ENCODE measurements at regions not wholly inside any gene's neighbourhood (a gene's known extent, or its start where the extent isn't known, plus 50 kb on each side); places are given as distances from the start of the nearest gene placed in this dataset.

DNA sequence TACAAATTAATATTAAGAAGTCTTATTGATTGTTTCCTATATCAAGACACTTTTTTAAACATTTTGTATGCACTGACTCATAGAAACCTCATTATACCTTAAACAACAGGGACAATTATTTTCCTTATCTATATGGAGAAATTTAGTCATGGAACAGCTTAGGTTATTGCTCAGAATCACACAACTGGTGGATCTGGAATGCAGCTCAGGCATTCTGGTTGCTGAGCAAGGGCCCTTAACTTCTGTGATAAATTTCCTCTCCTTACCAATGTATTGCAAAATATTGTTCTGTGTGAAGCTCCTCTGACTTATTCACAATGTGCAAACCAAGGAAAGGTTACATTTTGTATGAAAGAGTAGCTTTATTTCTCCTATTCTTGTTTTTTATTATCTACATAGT is 817.8 kb downstream of the LRFN5 start:
- DNase-seq (ENCODE audit: low read depth, low spot score), result no peak
- TF ChIP-seq, protein P1, sequence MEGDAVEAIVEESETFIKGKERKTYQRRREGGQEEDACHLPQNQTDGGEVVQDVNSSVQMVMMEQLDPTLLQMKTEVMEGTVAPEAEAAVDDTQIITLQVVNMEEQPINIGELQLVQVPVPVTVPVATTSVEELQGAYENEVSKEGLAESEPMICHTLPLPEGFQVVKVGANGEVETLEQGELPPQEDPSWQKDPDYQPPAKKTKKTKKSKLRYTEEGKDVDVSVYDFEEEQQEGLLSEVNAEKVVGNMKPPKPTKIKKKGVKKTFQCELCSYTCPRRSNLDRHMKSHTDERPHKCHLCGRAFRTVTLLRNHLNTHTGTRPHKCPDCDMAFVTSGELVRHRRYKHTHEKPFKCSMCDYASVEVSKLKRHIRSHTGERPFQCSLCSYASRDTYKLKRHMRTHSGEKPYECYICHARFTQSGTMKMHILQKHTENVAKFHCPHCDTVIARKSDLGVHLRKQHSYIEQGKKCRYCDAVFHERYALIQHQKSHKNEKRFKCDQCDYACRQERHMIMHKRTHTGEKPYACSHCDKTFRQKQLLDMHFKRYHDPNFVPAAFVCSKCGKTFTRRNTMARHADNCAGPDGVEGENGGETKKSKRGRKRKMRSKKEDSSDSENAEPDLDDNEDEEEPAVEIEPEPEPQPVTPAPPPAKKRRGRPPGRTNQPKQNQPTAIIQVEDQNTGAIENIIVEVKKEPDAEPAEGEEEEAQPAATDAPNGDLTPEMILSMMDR (IDR thresholded peaks at IDR 0.05; ENCODE audit: low read depth, low read length), result no peak
- ChIA-PET POLR2A (no interaction called here), CTCF (no interaction called here)
- no peak overlapping the region for H3K4me3 ChIP-seq (ENCODE audit: low read depth, low read length)
- H3K27ac ChIP-seq (ENCODE audit: low read depth, low read length), result no peak overlapping the region
- H3K27me3 ChIP-seq (ENCODE audit: control insufficient read depth, insufficient read depth, low read length), result no peaks in the 10 kb centered on the region
- H3K9me3 ChIP-seq (ENCODE audit: control insufficient read depth, insufficient read depth, low read length), result no peaks in the 10 kb centered on the region

DNA sequence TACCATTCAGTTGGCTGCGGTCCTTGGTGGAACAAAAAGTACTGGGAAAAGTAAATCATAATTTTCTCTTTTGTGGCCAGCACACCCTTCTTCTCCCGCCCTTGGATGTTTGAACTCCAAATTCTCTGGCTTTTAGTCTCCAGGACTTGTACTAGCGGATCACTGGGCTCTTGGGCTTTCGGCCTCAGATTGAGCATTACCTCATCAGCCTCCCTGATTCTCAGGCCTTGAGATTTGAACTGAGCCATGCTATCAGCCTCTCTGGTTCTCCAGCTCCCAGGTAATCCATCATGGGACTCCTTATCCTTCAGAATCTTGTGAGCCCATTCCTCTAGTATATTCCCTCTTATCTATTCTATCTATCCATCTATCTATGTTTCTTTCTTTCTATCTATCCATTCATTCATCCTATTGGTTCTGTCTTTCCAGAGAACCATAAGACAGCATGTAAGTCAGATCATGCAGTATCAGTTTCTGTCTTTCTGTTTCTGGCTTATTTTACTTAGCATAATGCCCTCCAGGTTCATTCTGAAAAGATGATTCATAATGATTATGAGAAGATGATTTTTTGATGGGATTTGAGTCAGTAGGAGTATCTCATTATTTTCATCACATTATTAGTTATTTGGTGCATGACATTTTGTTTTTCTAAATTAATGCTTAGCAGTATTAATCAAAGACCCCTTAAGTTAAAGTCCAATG is 814.9 kb downstream of the LRFN5 start:
- ChIA-PET CTCF (no interaction called here), POLR2A (no interaction called here)
- TF ChIP-seq, protein P1 (IDR thresholded peaks at IDR 0.05; ENCODE audit: low read depth, low read length), result no peak
- Histone ChIP-seq H3K27me3 (ENCODE audit: control insufficient read depth, insufficient read depth, low read length) (no peaks in the 10 kb centered on the region), H3K27ac (ENCODE audit: low read depth, low read length) (no peak overlapping the region), H3K9me3 (ENCODE audit: control insufficient read depth, insufficient read depth, low read length) (no peaks in the 10 kb centered on the region), H3K4me3 (ENCODE audit: low read depth, low read length) (no peak overlapping the region)
- DNase-seq (ENCODE audit: low read depth, low spot score), result no peak

DNA sequence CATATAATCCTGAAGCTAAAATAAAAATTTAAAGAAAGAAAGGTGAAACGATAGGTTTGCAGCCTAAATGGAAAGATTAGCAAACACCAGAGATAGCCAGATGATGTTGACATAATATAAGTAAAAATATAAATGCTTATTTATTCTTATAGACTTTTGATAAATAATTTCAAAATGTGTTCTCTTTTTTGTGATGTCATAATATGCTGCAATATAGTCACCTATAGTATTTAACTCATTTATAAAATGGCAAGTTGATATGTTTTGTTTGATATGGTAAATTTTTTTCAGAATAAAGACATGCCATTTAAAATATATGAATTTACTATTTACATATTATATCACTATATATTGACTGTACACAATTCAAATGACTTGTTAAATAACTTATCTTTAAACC is 813.4 kb downstream of the LRFN5 start:
- no peak for DNase-seq (ENCODE audit: low read depth, low spot score)
- ChIA-PET POLR2A (no interaction called here), CTCF (no interaction called here)
- H3K27ac ChIP-seq (ENCODE audit: low read depth, low read length), result no peak overlapping the region
- H3K4me3 ChIP-seq (ENCODE audit: low read depth, low read length), result no peak overlapping the region
- H3K9me3 ChIP-seq (ENCODE audit: control insufficient read depth, insufficient read depth, low read length), result no peaks in the 10 kb centered on the region
- H3K27me3 ChIP-seq (ENCODE audit: control insufficient read depth, insufficient read depth, low read length), result no peaks in the 10 kb centered on the region
- TF ChIP-seq, protein P1 (IDR thresholded peaks at IDR 0.05; ENCODE audit: low read depth, low read length), result no peak

DNA sequence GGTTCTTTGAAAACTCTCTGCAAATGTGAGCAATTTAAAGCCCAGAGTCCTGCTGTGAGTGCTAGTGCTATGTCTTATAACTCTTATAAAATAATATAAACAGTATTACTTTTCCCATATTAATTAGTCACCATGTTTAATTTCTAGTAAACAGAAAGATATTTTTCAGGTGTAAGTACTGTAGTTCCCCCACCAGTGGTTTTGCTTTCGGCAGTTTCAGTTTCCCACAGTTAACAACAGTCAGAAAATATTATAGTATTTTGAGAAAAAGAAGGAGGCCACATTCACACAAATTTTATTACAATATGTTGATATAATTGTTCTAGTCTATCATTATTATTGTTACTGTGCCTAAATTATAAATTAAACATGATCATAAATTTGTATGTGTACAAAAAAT is 800.5 kb downstream of the LRFN5 start:
- DNase-seq (ENCODE audit: low read depth, low spot score), result no peak
- TF ChIP-seq, protein P1 (IDR thresholded peaks at IDR 0.05; ENCODE audit: low read depth, low read length), result no peak
- CTCF ChIA-PET, result no interaction called here
- no peak overlapping the region for H3K27ac ChIP-seq (ENCODE audit: low read depth, low read length)
- no peak overlapping the region for H3K4me3 ChIP-seq (ENCODE audit: low read depth, low read length)
- H3K27me3 ChIP-seq (ENCODE audit: control insufficient read depth, insufficient read depth, low read length), result no peaks in the 10 kb centered on the region
- no peaks in the 10 kb centered on the region for H3K9me3 ChIP-seq (ENCODE audit: control insufficient read depth, insufficient read depth, low read length)
- POLR2A ChIA-PET, result no interaction called here

DNA sequence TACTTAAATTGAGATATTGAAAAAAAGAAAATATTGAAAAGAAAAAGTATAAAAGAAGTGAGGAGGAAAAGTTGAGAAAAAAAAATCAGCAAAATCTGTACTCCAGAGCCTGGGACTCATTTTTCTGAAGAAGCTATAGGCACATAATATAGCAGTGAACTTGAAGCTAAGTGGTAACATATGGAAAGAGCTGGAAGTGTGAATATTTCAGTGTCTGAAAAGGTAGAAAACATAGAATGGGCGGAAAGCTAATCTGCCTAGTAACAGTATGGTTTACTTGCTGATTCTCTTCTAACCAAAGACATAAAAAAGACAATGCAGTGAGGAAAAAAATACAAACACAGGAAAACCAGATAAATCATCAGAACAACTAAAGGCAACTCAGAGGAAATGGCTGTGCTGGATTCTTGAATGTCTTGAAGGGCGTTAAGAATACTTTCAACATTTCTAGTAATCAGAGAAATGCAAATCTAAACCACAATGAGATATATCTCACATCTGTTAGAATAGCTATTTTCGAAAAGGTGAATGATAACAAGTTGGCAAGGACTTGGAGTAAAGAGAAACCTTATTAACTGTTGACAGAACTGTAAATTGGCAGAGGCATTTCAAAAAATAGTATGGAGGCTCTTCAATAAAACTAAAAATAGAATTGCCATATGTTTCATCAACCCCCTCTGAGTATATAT is 784.6 kb downstream of the LRFN5 start:
- Histone ChIP-seq H3K4me3 (ENCODE audit: low read depth, low read length) (no peak overlapping the region), H3K27ac (ENCODE audit: low read depth, low read length) (no peak overlapping the region), H3K9me3 (ENCODE audit: control insufficient read depth, insufficient read depth, low read length) (no peaks in the 10 kb centered on the region), H3K27me3 (ENCODE audit: control insufficient read depth, insufficient read depth, low read length) (no peaks in the 10 kb centered on the region)
- CTCF ChIA-PET, result no interaction called here
- DNase-seq (ENCODE audit: low read depth, low spot score), result no peak
- POLR2A ChIA-PET, result no interaction called here
- TF ChIP-seq, protein P1 (IDR thresholded peaks at IDR 0.05; ENCODE audit: low read depth, low read length), result no peak

All from AG04450 (cell line).